Stomach (tissue), 8 donors: ENCODE measurements at regions not wholly inside any gene's neighbourhood (a gene's known extent, or its start where the extent isn't known, plus 50 kb on each side); places are given as distances from the start of the nearest gene placed in this dataset.
A peak's percentile ranks its signal among the peaks of the same experiment; 100 is the strongest.
"Not testable (repeated sequence)": the region's sequence is repeated elsewhere in the genome, so short reads cannot be mapped to it uniquely, and the experiment has no call there.

Source experiments
- DNase-seq, 2 donors: peaks; one replicate each; pipeline versions ENCODE4 v3.0.0 to v3.0.0-alpha.2; 2013 to 2019
- H3K27ac ChIP-seq, 5 donors: fragments of 200-600 bp in 4 of 5; sonication (generic) in 4 of 5; one replicate each; pipeline ENCODE4 v1.5.1; 2013 to 2019; ENCODE audit warnings: mild to moderate bottlenecking in 1 of 5, moderate library complexity in 1 of 5
- H3K27me3 ChIP-seq, 3 donors: fragments of 200-600 bp; sonication (generic); one replicate each; pipeline ENCODE4 v1.5.1; 2017 to 2019; ENCODE audit warnings: mixed run types in 1 of 3
- H3K36me3 ChIP-seq, 4 donors: fragments of 200-600 bp; sonication (generic); 1 replicate in 3 of 4; 2 replicates in 1 of 4; pipeline ENCODE4 v1.5.1; 2016 to 2019
- H3K4me1 ChIP-seq, 4 donors: fragments of 200-600 bp; sonication (generic); one replicate each; pipeline ENCODE4 v1.5.1; 2016 to 2019
- H3K4me3 ChIP-seq, 4 donors: fragments of 200-600 bp; sonication (generic) in 3 of 4; one replicate each; pipeline ENCODE4 v1.5.1; 2016 to 2019; ENCODE audit warnings: mild to moderate bottlenecking in 1 of 4
- H3K9me3 ChIP-seq, 4 donors: fragments of 200-600 bp; sonication (generic); one replicate each; pipeline ENCODE4 v1.5.1; 2016 to 2019
- CTCF ChIP-seq, 7 experiments: fragments of 450-650 bp in 4 of 7; fragments of 200-600 bp in 3 of 7; sonication (generic) in 3 of 7; IDR thresholded peaks; one replicate each; pipeline ENCODE4 v1.5.1; 2016 to 2019; ENCODE audit warnings: antibody characterized with exemption in 7 of 7, control low read depth in 2 of 7, mild to moderate bottlenecking in 1 of 7
- EP300 ChIP-seq: sonication (generic); formaldehyde crosslinking; IDR thresholded peaks from one replicate; pipeline ENCODE4 v1.6.1; 2017; ENCODE audit warnings: antibody characterized with exemption
- POLR2A ChIP-seq, 4 donors: fragments of 450-650 bp; IDR thresholded peaks; one replicate each; pipeline ENCODE4 v1.6.1; 2016; ENCODE audit warnings: antibody characterized with exemption in 4 of 4, control low read depth in 2 of 4, mild to moderate bottlenecking in 1 of 4, moderate library complexity in 1 of 4
- POLR2AphosphoS5 ChIP-seq, 3 donors: sonication (generic); formaldehyde crosslinking; IDR thresholded peaks; one replicate each; pipeline ENCODE4 v1.6.1; 2016; ENCODE audit warnings: antibody characterized with exemption in 3 of 3
- WGBS, 5 donors: extraction: QIAGEN DNeasy Blood & Tissue Kit in 3 of 5; methylation state at CpG; one replicate each; pipeline versions ENCODE4 v1.1.5 to v1.1.7; 2013 to 2018; 5-methylcytosine and 5-hydroxymethylcytosine counted together
- intact Hi-C: fragments of 100-400 bp; cut with DNase I; formaldehyde crosslinking; loops from one replicate; pipeline ENCODE4 v1.15.1; 2023; ENCODE audit warnings: low total_unique reads
- donor health status: healthy with polysubstance abuse.
- donor health status: Bipolar disorder and iron deficiency.
- donor health status: healthy.

DNA sequence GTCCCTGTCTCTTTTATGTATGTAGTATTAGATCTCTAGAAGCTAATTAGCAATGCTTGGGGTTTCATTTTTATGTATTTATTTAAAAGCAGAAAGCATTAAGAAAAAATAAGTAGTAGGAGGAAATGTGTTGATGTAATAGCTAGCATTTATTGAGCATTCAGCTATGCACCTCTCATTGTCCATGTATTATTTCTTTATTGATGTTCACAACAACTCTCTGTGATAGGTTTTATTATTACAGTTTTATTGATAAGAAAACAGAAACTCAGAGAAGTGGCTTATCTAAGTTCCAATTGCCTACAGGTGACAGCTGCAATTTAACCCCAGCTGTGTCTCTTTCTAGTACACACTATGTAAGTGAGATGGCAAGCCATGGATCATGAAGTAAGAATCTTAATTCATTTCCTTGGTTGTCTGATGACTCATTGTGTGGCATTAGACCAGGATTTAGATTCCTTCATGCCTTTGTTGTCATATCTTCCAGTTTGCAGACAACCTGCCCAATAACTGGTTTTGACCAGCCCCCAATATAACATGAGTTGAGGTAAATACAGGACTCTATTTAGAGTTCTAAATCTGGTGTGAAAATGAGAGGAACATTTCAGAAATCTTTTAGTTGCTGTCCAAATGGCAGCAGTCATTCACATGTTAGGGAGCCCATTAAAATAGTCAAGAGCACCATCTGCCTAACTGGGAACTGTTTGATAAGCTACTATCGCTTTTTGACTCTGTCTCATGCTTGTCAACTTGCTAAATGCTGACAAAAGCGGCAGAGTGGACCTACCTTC is 170.8 kb upstream of the PHACTR1 start:
- H3K36me3 ChIP-seq, result no peaks in the 10 kb centered on the region
- intact Hi-C loops, result no loop called here
- no peaks in the 10 kb centered on the region for H3K9me3 ChIP-seq
- TF ChIP-seq CTCF (IDR thresholded peaks at IDR 0.05) (no peak), EP300 (no peak), POLR2AphosphoS5 (IDR thresholded peaks at IDR 0.05) (no peak), POLR2A (IDR thresholded peaks at IDR 0.05) (no peak)
- peaks cover 0 to 6% (median 0%) of the 10 kb centered on the region in 4 donors for H3K4me1 ChIP-seq
- H3K4me3 ChIP-seq, result no peak overlapping the region
- 71 to 85% (median 81%) methylated on average over 2 of the region's 2 CpGs for WGBS, 5 donors
- H3K27ac ChIP-seq, result no peak overlapping the region
- no peaks in the 10 kb centered on the region for H3K27me3 ChIP-seq
- DNase-seq, result peak in 1 of 2 donors; percentile 17

GRCh38 chr6:12546410-12547002 is 170.1 kb upstream of the PHACTR1 start:
- no peaks in the 10 kb centered on the region for H3K36me3 ChIP-seq
- intact Hi-C loops, result no loop called here
- peaks cover 0 to 6% (median 0%) of the 10 kb centered on the region in 4 donors for H3K4me1 ChIP-seq
- WGBS, 5 donors, result 80 to 89% (median 84%) methylated on average over 4 of the region's 4 CpGs
- H3K27me3 ChIP-seq, result no peaks in the 10 kb centered on the region
- no peak for DNase-seq
- H3K27ac ChIP-seq, result no peak overlapping the region
- H3K9me3 ChIP-seq, result no peaks in the 10 kb centered on the region
- TF ChIP-seq POLR2A (IDR thresholded peaks at IDR 0.05) (no peak), EP300 (no peak), CTCF (IDR thresholded peaks at IDR 0.05) (no peak), POLR2AphosphoS5 (IDR thresholded peaks at IDR 0.05) (no peak)
- no peak overlapping the region for H3K4me3 ChIP-seq

GRCh38 chr6:12548526-12548925 is 168.0 kb upstream of the PHACTR1 start:
- Histone ChIP-seq H3K27ac (no peak overlapping the region), H3K27me3 (no peaks in the 10 kb centered on the region), H3K4me1 (peaks cover 0 to 6% (median 0%) of the 10 kb centered on the region in 4 donors), H3K36me3 (no peaks in the 10 kb centered on the region), H3K9me3 (no peaks in the 10 kb centered on the region), H3K4me3 (no peak overlapping the region)
- no peak for TF ChIP-seq POLR2A (IDR thresholded peaks at IDR 0.05)
- no peak for TF ChIP-seq EP300
- no peak for TF ChIP-seq CTCF (IDR thresholded peaks at IDR 0.05)
- no peak for TF ChIP-seq POLR2AphosphoS5 (IDR thresholded peaks at IDR 0.05)
- DNase-seq, result no peak
- WGBS, 5 donors, result 67 to 84% (median 82%) methylated on average over 2 of the region's 2 CpGs
- intact Hi-C loops, result no loop called here

DNA sequence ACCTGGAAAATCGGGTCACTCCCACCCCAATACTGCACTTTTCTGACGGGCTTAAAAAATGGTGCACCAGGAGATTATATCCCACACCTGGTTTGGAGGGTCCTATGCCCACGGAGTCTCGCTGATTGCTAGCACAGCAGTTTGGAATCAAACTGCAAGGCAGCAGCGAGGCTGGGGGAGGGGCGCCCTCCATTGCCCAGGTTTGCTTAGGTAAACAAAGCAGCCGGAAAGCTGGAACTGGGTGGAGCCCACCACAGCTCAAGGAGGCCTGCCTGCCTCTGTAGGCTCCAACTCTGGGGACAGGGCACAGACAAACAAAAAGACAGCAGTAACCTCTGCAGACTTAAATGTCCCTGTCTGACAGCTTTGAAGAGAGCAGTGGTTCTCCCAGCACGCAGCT is 167.1 kb upstream of the PHACTR1 start:
- H3K27me3 ChIP-seq, H3K9me3 ChIP-seq, DNase-seq, H3K27ac ChIP-seq, H3K4me1 ChIP-seq, H3K36me3 ChIP-seq, intact Hi-C loops, H3K4me3 ChIP-seq: not testable (repeated sequence)
- 73 to 84% (median 79%) methylated on average over 6 to 8 of the region's 8 CpGs for WGBS, 5 donors

DNA sequence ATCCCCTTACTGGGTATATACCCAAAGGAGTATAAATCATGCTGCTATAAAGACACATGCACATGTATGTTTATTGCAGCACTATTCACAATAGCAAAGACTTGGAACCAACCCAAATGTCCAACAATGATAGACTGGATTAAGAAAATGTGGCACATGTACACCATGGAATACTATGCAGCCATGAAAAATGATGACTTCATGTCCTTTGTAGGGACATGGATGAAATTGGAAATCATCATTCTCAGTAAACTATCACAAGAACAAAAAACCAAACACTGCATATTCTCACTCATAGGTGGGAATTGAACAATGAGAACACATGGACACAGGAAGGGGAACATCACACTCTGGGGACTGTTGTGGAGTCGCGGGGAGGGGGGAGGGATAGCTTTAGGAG is 161.7 kb upstream of the PHACTR1 start:
- H3K4me1 ChIP-seq, DNase-seq, H3K9me3 ChIP-seq, H3K4me3 ChIP-seq, H3K36me3 ChIP-seq, intact Hi-C loops, H3K27me3 ChIP-seq, H3K27ac ChIP-seq: not testable (repeated sequence)
- 90 to 100% (median 98%) methylated on average over 2 of the region's 2 CpGs for WGBS, 5 donors
